Dermis blood vessel endothelial cell (primary cell): ENCODE measurements at regions not wholly inside any gene's neighbourhood (a gene's known extent, or its start where the extent isn't known, plus 50 kb on each side); places are given as distances from the start of the nearest gene placed in this dataset.

Experiments used
- DNase-seq: peaks from one replicate; pipeline ENCODE4 v3.0.0; 2010

DNA sequence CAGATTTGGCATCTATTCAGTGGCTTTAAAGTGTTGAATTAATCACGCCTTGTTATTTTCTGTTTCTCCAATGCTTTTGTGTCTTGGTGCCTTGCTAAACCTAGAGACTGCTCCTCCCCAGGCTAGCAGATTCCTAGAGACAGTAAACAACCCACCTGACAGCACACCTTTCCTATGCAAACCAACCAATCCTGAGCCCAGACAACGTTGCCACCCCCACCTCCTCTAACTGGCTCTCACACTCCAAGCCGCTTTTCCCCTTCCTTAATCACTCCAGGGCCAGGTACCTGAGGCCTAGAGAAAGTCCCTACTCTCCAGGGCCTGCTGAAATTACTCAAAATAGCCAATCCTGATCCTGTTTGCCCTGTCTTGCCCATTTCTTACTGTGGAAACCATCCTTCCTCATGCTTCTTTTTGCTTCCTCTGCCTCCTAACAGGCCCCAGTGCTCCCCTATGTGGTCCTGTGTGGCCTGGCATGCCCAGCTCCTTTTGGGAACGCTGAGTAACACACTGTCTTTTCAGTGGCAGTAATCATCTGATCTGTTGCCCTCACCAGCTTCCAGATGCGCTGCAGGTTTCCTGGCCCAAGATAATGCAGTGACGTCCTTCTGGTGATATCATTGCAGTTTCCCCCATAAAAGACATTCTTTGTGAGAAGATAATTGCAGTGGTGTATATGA lies 53.4 kb downstream of the GAS1 start:
- DNase-seq = no peak

DNA sequence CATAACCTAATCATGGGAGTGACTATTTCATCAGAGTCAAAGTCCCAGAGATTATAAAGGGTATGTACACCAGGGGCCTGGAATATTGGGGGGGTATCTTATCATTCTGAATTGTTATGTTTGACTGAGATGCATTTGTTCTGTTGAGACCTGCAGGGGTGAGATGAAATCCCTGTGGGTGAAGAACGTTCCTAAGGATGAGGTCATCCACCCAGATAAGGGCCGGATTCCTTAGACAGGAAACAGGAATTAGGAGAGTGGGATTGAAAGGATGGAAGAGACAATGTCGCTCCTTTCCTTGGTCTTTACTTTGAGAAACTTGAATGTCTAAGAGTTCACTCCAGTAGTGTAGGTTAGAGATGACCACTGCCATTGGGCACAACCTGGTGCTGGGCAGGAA lies 54.7 kb downstream of the GAS1 start:
- no peak for DNase-seq

DNA sequence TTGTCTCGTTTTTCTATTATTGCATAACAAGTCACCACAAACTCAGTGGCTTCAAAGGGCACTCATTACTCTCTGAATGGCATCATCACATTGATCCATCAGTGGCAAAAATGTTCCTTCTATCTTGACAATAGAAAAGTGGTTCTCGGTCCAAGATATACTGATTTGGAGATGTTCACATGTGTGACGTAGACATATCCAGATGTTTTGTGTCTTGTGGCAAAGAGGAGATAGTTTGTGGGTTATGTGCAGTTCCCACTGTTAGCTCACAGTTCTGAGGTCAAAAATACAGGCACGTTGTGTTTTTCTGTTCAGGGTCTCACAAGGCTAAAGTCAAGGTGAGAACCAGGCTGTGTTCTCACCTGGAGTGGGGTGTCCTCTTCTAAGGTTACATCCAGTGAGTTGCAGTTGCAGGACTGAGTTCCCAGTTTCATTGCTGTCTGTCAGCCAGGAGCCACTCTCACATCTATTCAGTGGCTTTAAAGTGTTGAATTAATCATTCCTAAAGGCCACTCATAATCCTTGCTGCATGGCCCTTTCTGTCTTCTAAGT lies 55.3 kb downstream of the GAS1 start:
- DNase-seq = no peak

DNA sequence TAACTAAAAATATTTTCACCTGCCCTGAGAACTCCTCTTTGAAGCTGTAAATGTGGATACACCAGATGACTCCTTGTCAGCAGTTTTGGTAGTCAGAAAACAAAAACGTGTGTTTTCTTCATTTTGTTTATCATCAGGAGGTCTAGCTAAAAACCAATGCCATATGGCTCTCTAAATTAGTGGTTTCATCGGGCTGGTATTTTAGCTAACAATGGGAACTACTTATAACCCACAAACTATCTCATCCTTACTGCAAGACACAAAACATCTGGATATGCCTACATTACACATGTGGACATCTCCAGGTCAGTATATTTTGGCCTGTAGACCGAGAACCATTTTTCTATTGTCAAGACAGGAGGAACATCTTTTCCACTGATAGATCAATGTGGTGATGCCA lies 56.2 kb downstream of the GAS1 start:
- DNase-seq = no peak

DNA sequence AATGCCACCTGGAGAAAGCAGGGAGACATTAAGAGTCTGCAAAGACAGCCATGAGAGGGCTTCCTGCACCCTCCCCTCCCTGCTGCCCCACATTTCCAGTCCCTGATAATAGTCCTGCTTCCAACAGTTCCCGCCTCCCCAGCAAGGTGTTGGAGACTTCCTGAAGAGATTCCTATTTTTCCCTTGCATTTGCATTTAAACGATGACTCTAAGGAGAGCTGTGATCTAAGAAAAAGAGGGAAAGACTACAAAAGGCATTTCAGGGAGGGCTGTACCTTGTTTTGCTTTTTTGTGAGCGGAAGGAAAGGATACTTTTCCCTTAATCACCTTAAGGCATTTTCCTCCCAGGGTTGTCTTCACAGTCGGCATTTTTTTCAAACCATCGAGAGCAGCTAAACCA lies 62.1 kb downstream of the GAS1 start:
- DNase-seq = no peak

DNA sequence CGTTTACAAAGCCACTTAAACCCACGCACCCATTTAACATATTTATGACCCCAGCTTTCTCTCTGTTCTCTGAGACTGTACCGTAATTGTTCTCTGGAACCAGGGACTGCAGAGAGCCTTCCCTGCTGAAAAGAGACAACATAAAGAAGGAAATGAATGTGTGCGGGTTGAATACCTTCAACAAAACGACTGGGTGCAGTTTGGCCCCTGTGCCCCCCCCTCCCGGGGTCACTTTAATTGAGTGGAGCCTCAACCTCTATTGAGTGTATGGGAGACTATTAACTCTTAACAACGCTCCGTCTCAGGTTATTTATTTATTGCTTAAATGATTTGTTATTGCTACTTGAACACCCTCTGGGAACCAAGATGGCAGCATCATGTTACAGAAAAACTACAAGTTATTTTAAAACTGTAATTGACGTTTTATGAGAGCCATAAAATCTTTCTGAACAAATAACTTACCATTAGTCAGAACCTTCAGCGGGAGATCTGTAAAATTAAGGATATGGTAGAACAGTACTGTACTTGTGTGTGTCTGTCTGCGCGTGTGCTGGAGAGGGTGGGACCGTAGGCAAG lies 70.6 kb downstream of the GAS1 start:
- DNase-seq = no peak

DNA sequence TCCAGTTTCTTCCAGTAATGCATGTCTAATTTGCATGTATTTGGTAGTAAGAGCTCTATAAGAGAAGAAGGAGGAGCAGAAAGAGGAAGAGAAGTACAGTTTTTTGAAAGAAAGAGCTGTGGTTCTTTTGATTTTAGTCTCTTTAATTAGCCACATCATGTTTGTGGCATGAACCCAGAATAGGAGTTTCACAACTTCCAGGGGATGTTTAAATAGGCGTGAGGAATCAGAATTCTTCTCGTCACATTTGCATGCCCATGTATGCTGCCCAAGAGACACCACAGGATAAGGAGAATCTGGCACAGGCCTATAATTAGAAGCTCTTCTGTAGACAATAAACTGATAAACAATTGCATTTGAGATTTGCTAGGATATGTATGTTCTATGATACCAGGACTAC lies 78.7 kb downstream of the GAS1 start:
- no peak for DNase-seq

DNA sequence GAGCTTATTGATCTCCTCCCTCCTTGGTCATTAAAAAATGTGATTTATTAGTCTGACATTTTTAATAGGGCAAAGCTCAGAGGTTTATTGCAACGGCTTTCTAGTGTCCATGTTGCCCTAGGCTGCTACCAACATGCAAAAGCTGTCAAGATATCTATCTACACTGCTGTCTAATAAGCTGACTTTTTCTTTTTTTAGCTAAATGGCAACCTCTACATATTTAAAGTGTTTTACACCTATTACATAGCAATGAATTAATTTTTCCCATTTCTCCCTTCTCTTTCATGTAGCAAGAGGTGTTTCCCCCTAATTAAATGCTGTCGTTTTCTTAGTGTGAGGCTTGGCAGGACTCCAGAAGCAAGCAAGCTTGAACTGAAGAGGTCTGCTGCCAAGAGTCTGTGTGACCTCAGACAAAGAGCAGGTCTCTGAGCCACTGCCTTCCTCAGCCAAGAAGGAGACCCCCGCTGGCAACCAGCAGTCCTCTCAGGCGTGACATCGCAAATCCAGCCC lies 79.4 kb downstream of the GAS1 start:
- DNase-seq = no peak

DNA sequence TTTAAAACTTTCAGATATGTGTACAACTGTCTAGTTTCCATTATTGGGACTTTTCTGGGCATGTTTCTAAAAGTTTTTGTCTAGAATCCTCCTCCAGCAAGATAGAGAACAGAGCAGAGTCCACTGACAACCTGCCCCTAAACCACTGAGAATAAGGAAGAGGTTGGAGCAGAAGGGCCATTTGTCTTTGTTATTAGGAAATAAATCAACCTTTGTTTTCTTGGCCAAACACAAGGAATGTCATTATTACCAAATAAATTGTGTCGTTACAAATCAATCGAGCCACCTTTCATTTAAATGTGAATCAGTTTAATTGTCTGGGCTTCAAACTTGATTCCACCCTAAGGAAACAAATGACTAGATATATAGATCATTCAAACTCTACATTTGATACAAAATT lies 81.4 kb downstream of the GAS1 start:
- no peak for DNase-seq

DNA sequence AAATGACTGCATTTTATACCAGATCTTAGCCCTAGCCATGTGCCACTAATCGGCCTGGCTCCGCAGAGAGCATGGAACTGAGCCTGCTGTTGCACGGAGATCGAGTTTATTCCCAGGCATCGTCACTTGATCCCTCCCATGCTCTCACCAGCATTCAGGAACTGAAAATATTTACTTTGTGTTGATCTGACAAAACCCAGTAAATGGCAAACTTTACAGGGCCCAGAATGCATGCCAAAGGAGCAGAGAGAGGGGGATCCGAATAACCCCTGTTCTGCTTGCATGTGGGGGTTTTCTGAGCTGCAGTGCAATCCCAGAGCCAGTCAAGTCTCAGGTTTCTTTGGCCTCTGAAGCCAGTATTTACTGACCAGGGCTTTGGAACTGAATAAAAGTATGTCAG lies 87.3 kb downstream of the GAS1 start:
- DNase-seq = no peak

DNA sequence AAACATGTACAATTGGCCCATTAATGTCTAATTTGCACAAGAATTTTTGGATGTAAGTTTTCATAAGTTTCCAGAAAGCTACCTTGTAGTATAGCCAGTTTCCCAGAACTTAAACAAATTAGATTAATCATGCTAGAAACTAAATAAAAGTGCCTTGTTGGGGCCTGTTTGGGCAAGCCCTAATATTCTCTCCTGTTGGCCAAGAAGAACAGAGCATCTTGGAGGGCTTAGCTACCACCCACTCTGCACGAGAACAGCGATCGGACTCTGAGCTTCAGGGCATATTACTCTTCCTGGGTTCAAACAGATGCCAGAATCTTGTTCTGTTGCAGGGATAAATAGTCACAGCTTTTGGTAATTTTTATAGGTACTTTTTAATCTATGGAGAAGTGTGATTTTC lies 88.2 kb downstream of the GAS1 start:
- no peak for DNase-seq

DNA sequence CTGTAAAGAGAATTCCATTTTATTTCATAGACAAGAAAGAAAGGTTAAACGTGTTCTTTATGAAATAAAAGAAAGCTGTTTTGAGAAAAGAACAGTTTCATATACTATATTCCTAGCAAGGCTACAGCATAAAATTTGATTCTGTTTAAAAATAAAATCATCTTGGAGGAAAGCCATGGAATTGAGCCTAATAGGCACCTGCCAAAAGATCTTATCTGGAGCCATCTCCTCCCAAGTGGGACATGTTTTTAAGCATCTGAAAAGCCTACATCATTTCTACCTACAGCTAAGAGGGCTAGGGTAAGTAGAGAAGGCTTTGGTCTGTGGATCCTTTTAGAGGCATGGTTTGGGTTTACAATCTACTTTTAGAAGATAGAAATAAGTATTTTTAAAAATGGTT lies 89.3 kb downstream of the GAS1 start:
- DNase-seq = no peak

DNA sequence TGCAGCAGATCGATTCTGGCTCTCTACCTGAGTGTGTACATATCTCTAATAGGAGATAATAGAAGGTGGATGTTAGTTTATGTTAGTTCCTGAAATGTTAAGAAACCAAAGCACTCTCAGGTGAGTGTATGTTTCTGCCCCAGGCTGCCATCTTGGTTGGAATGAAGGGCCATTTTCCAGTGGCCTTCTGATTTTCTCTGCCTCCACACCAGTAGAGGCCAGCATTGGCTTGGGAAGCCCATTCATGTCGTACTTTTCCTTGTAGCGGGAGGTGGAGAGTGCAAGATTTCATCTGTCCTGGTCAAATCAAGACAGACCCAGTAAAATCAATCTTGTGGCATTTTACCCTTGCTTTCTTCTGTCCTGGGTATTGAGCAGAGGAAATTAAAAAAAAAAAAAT lies 91.0 kb downstream of the GAS1 start:
- DNase-seq = no peak

DNA sequence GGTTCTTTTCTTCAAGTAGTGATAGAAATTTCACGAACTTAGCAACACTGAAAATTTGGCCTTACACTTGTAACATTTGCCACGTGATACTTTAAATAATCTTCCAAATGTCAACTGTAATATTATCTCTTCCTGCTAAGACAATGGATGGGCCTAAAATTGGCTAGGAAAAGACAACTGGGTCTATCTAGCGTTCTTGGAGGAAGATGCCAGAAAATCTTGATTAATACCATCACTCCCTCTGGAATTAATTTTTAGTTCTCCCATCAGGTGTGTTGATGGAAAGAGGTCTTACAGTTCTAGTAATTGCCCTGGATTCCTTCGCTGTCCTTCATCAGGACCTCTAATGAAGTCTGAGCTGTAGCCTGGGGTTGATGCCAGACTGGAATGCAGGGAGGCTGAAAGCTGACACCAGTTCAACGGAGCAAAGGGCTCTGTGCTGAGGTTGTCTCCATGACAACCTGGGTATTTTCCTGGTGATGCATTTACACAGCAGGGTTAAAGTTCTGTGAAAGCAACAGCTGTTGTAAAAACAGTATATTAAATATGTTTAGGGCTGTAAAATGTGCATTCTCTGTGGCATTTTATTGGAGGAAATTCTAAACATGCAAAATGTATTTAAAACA lies 92.3 kb downstream of the GAS1 start:
- DNase-seq = no peak

DNA sequence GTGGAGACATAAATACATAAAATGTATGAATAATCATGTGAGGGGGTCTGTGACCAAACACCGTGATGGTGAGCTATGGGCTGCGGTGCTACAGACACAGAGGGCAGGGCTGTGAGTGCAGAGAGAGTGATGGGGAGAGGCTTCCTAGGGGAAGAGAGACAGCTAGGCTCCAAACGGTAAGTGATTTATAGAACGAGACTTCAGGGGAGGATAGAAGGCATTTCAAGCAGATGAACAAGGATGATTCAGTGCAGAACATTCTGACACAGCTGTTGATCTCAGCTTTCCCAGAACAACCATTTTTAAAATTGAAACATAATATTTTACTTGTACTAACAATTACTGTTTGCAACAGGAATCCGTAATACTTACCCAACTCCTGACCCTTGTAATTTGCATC lies 100.7 kb downstream of the GAS1 start:
- no peak for DNase-seq

DNA sequence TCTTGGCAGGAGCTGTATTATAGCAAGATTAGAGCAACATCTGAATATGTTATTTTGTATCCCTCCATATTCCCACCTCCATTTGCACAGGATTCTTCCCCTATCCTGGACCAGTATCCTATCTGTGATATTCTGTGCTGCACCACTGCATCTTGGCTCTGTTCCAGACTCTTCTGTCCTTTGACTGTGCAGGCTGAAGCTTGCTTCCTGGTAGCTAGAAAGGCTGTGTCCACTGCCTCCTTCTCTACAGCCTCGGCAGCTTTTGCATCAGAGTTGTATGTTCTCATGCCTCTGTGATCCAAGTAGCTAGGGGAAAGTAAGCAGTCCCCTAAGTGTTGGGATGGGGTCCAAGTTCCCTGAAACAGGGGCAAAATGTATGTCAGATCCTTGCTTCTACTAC lies 104.1 kb downstream of the GAS1 start:
- DNase-seq = no peak

DNA sequence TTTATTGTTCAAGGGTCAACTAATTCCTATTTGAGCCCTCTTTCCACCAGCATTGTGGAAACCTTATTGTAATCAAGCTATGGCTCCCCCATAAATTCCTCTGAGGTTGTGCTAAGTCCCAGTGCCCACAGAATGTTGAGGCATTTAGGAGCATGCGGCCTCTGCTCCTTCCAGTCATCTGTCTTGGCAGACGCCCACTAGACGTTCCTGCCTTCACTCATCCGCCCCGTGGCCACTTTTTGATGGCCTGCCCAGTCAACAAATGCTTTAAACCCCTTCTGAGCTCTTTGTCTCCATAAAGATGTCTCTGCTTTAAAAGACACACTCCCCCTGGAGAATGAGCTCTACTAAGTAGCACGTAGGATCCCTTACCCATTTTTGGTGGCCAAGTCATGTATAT lies 104.7 kb downstream of the GAS1 start:
- DNase-seq = no peak

DNA sequence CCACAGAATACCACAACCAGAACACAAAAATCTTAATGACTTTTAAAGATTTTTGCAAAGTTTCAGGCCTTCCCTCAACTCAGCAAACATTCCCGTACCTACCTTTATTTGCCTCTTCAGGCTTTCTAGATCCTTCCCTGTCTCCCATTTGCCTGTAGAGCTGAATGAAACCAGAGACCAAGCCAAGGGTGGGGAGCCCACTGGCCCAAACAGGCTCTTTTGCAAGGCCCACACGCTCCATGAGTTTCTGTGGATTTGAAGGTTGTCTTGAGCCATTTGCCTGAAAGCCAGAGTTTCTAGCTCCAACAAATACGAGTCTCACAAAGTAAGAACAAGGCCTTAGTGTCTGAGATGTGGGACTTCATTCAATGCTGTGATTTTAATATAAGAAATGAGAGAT lies 107.8 kb downstream of the GAS1 start:
- DNase-seq = no peak

DNA sequence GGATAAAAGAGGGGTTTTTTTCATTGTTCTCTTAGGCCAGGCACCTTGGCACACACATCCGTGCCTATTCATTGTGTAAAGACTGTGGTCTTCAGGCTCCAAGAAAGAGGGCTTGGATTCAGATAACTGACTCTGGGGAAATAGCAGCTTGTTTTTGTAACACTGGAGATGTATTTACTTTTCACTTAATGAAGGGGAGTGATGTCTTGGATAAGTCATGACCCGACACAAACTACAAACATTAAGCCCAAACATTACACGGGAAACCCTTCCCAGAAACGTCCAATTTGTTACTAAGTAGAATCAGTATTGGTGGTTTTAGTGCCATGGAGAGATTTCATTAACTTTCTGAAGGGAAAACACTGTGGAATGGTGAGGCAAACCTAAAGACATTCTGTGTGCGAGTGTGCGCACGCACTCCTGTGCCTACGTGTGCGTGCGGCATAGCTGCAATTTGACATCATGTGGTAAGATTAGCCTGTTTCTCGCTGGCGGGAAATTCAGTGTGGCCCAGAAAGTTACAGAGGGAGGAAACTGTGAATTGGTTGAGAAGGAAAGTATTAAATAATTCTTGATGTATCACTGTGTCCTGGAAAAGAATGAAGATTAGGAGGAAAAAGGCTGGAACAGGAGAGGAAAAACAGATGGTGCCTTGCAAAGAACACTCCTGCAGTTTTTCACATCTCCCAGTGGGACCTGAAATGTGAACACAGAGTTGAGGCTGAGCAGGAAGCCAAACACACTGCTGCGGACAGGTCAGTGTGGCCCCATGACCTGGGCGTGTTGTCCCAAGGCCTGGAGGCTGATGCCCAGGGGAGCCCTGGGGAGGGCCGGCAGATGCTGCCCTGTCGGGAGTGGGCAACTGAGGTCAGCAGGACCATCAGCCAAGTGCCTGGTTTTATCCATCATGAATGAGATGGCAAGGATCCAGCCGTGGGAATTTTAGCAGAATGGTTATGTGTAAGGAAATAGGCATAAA lies 108.5 kb downstream of the GAS1 start:
- DNase-seq = no peak

DNA sequence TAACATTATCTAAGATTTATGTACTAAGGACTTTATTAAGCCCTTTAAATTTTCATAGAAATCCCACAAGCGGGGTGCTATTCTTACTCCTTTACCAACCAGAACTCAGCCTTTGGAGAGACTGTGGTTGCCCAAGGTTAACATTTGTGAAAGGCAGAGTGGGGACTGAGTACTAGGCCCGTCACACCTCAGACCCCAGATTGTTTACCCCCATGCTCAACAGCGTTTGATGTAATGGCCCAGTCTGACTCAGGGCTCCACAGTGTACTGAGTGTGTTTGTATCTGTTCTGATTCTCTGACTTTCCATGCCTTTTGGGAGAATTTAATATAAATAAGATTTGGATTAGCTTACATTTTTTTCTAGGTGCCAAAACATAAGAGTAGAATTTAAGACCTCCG lies 110.0 kb downstream of the GAS1 start:
- DNase-seq = no peak

DNA sequence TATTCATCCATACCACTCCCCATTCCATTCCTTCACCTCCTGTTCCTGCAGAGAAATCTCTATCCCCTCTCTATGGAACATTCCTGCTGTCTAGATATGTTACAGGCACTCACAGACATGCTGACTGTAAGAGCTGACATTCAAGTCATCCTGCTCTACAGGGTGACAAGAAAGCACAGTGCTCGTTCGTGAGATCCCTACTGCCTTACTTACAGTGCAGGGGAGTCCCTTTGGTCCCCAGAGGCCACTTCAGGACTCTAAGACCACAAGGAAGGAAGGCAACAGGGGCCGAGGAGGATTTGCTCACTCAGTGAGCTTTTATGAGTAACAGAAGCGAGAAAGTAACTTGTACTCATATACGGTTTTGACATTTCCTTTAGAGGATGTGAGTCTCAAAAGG lies 110.5 kb downstream of the GAS1 start:
- DNase-seq = no peak

DNA sequence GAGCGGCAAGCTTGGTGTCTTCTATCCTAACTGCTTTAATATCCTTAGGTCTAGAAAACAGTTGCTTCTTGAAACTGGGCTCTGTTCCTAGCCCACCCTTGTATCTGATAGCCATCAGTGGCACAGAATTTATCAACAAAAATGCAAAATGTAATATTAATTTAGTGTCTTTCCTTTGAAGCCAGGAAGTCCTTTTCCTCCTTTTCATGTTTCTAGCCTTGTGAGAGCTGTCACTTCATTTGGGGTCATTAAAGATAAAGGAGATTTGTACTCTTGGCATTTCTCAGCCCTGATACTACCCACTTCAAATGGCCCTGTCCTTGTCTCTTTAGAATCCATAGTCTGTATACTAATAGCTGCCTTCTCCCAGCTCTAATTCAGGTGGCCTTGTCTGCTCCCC lies 111.0 kb downstream of the GAS1 start:
- DNase-seq = no peak

DNA sequence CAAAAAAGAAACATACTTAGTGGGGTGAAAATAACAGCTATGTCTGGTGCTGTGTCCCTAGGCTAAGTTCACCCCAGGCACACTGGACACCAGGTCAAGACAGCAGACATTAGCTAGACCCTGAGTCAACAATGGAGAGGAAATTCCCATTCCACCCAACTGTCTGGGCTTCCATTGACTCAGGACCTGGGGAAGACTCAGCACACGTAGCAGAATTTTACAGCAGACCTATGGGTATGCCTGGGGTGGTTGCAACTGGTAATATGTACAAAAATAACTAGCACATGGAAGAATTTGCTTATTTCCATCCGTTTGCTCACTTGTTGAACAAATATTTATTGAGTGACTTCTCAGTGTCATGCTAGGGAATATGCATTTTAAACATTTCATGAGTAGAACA lies 117.0 kb downstream of the GAS1 start:
- no peak for DNase-seq
